Mesenchymal stem cell (in vitro differentiated cells and primary cell): ENCODE measurements at regions not wholly inside any gene's neighbourhood (a gene's known extent, or its start where the extent isn't known, plus 50 kb on each side); places are given as distances from the start of the nearest gene placed in this dataset.

ENCODE experiments used
- DNase-seq: peaks from one replicate; pipeline ENCODE4 v3.0.0-alpha.2; 2013
- H2AFZ ChIP-seq: one replicate; pipeline ENCODE4 v1.6.1; 2013; ENCODE audit warnings: low read depth, mild to moderate bottlenecking, control low read depth, inconsistent platforms, low read length, moderate library complexity
- H2AK5ac ChIP-seq: 2 replicates; pipeline ENCODE4 v1.6.1; 2013; ENCODE audit warnings: low read length, moderate library complexity, mild to moderate bottlenecking, inconsistent platforms; ENCODE audit not compliant: severe bottlenecking
- H2BK120ac ChIP-seq: one replicate; pipeline ENCODE4 v1.6.1; 2013; ENCODE audit warnings: low read depth, mild to moderate bottlenecking, inconsistent platforms, low read length, moderate library complexity
- H2BK12ac ChIP-seq, 2 experiments: one replicate each; pipeline ENCODE4 v1.6.1; 2013; ENCODE audit warnings: inconsistent platforms in 2 of 2, low read length in 2 of 2, mild to moderate bottlenecking in 2 of 2, moderate library complexity in 2 of 2, control low read depth in 1 of 2
- H2BK15ac ChIP-seq: one replicate; pipeline ENCODE4 v1.6.1; 2013; ENCODE audit warnings: mild to moderate bottlenecking, low read depth, inconsistent platforms; ENCODE audit not compliant: poor library complexity, severe bottlenecking
- H2BK5ac ChIP-seq: 2 replicates; pipeline ENCODE4 v1.6.1; 2013; ENCODE audit warnings: low read depth, mild to moderate bottlenecking, low read length, control low read depth, inconsistent platforms; ENCODE audit not compliant: poor library complexity, severe bottlenecking
- H3K14ac ChIP-seq, 2 experiments: one replicate each; pipeline ENCODE4 v1.6.1; 2013; ENCODE audit warnings: inconsistent platforms in 2 of 2, low read length in 2 of 2, control low read depth in 1 of 2, mild to moderate bottlenecking in 1 of 2, moderate library complexity in 1 of 2
- H3K18ac ChIP-seq, 2 experiments: one replicate each; pipeline ENCODE4 v1.6.1; 2013; ENCODE audit warnings: inconsistent platforms in 2 of 2, low read length in 2 of 2, control low read depth in 1 of 2, low read depth in 1 of 2, mild to moderate bottlenecking in 1 of 2
- H3K23ac ChIP-seq, 2 experiments: one replicate each; pipeline ENCODE4 v1.6.1; 2013; ENCODE audit warnings: inconsistent platforms in 2 of 2, low read length in 2 of 2, mild to moderate bottlenecking in 2 of 2, moderate library complexity in 2 of 2, control low read depth in 1 of 2
- H3K27ac ChIP-seq: 2 replicates; pipeline ENCODE4 v1.5.1; 2013; ENCODE audit warnings: mild to moderate bottlenecking, moderate library complexity, low read length, control low read depth, inconsistent platforms; ENCODE audit not compliant: poor library complexity, severe bottlenecking
- H3K27me3 ChIP-seq, 2 experiments: 2 replicates each; pipeline versions ENCODE4 v1.6.1 to v1.7.0; 2013; ENCODE audit warnings: low read length in 2 of 2, mild to moderate bottlenecking in 2 of 2, moderate library complexity in 2 of 2, control low read depth in 1 of 2, inconsistent platforms in 1 of 2; ENCODE audit not compliant: control insufficient read depth in 1 of 2, insufficient read depth in 1 of 2
- H3K36me3 ChIP-seq, 2 experiments: 2 replicates each; pipeline versions ENCODE4 v1.6.1 to v1.7.0; 2013; ENCODE audit warnings: low read length in 2 of 2, control low read depth in 1 of 2, inconsistent platforms in 1 of 2, low read depth in 1 of 2, mild to moderate bottlenecking in 1 of 2; ENCODE audit not compliant: insufficient read depth in 2 of 2, control insufficient read depth in 1 of 2
- H3K4ac ChIP-seq, 2 experiments: one replicate each; pipeline ENCODE4 v1.6.1; 2013; ENCODE audit warnings: inconsistent platforms in 2 of 2, low read length in 2 of 2, mild to moderate bottlenecking in 2 of 2, moderate library complexity in 2 of 2, control low read depth in 1 of 2, low read depth in 1 of 2
- H3K4me1 ChIP-seq: 2 replicates; pipeline ENCODE4 v1.6.1; 2013; ENCODE audit warnings: low read depth, low read length, control low read depth; ENCODE audit not compliant: control insufficient read depth, insufficient read depth
- H3K4me2 ChIP-seq: 2 replicates; pipeline ENCODE4 v1.6.1; 2013; ENCODE audit warnings: low read length, mild to moderate bottlenecking, inconsistent platforms; ENCODE audit not compliant: poor library complexity, severe bottlenecking
- H3K4me3 ChIP-seq, 2 experiments: 2 replicates each; pipeline versions ENCODE4 v1.5.1 to v1.7.0; 2013; ENCODE audit warnings: low read length in 2 of 2, mild to moderate bottlenecking in 2 of 2, control low read depth in 1 of 2, low read depth in 1 of 2; ENCODE audit not compliant: insufficient read depth in 1 of 2
- H3K79me1 ChIP-seq: replicated peaks from 2 replicates; pipeline ENCODE4 v1.6.1; 2013; ENCODE audit warnings: mild to moderate bottlenecking, control low read depth, low read length, inconsistent platforms; ENCODE audit not compliant: poor library complexity, severe bottlenecking
- H3K9ac ChIP-seq: 2 replicates; pipeline ENCODE4 v1.7.0; 2013; ENCODE audit warnings: mild to moderate bottlenecking, low read length, moderate library complexity
- H3K9me3 ChIP-seq: 2 replicates; pipeline ENCODE4 v1.7.0; 2013; ENCODE audit warnings: mild to moderate bottlenecking, low read length; ENCODE audit not compliant: control insufficient read depth
- H4K8ac ChIP-seq: one replicate; pipeline ENCODE4 v1.6.1; 2013; ENCODE audit warnings: inconsistent platforms, mild to moderate bottlenecking, low read length, moderate library complexity
- H4K91ac ChIP-seq: one replicate; pipeline ENCODE4 v1.6.1; 2013; ENCODE audit warnings: mild to moderate bottlenecking, low read length, inconsistent platforms
- WGBS: methylation state at CpG from one replicate; pipeline ENCODE4 v1.1.7; 2013; ENCODE audit warnings: mixed read lengths; 5-methylcytosine and 5-hydroxymethylcytosine counted together

DNA sequence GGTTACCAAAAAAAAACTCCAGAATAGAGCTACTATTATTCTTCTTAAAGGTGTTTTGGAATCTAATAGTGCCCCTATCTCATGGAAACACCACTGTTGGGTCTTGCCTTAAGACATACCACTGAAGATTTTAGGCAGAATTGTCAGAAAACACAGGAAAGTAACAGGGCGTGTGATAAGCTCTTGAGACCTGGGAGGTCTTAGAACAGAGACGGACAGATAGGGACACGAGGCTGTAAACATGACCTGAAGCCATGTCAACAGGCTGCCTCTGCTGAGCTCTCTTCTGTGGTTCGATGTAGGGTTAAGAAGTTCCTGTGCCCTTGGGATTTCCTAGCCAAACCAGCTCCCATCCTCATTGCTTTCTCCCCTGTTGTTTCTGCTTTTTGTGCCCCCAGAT lies 69.3 kb downstream of the CTSL start:
- H3K4ac ChIP-seq: no peak overlapping the region
- H3K18ac ChIP-seq: no peak overlapping the region
- H3K79me1 ChIP-seq: no peaks in the 10 kb centered on the region
- no peak overlapping the region for H2AK5ac ChIP-seq
- peaks cover 0 to 8% of the 10 kb centered on the region in 2 experiments for H3K27me3 ChIP-seq
- H3K9me3 ChIP-seq: no peaks in the 10 kb centered on the region
- H4K8ac ChIP-seq: no peak overlapping the region
- H2AFZ ChIP-seq: no peak overlapping the region
- no peak overlapping the region for H2BK120ac ChIP-seq
- H3K4me1 ChIP-seq: peaks cover 5% of the 10 kb centered on the region
- no peak overlapping the region for H2BK12ac ChIP-seq
- no peak overlapping the region for H3K23ac ChIP-seq
- 43% methylated on average over 3 of the region's 4 CpGs for WGBS
- no peak overlapping the region for H4K91ac ChIP-seq
- H3K9ac ChIP-seq: no peak overlapping the region
- H3K14ac ChIP-seq: no peak overlapping the region
- DNase-seq: no peak
- H2BK5ac ChIP-seq: no peak overlapping the region
- H3K4me3 ChIP-seq: no peak overlapping the region
- H3K36me3 ChIP-seq: no peaks in the 10 kb centered on the region
- H3K27ac ChIP-seq: no peak overlapping the region
- no peak overlapping the region for H2BK15ac ChIP-seq
- no peak overlapping the region for H3K4me2 ChIP-seq

DNA sequence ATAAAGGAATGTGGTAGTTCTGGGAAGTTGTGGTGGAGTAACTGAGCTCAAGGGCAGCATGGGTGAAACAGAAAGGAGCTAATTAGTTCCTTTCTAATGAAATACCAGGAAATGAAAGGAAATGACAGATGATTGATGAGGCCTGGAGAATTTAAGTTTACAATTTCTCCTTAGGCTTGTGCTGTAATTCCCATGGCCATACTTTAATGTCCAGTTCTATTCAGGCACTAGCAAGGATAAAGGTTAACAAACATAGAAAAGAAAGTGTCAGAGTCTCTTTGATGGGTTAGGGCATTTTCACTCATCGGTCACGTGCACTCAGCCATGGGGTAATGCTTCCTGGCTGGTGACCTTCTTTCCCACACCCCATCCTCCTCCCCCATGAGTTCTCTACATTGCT lies 70.3 kb downstream of the CTSL start:
- Histone ChIP-seq H2BK120ac (no peak overlapping the region), H3K14ac (no peak overlapping the region), H3K4ac (no peak overlapping the region), H2BK12ac (peak overlapping the region in 1 of 2 experiments; percentile 28), H3K9ac (no peak overlapping the region), H2AK5ac (no peak overlapping the region), H3K18ac (no peak overlapping the region), H3K27ac (no peak overlapping the region), H3K4me2 (no peak overlapping the region), H2BK15ac (no peak overlapping the region), H3K4me3 (no peak overlapping the region), H3K4me1 (peaks cover 5% of the 10 kb centered on the region), H2BK5ac (no peak overlapping the region), H3K36me3 (no peaks in the 10 kb centered on the region), H4K91ac (no peak overlapping the region), H3K23ac (no peak overlapping the region), H3K27me3 (peaks cover 0 to 13% of the 10 kb centered on the region in 2 experiments), H3K9me3 (no peaks in the 10 kb centered on the region), H4K8ac (peak overlapping the region; percentile 33), H2AFZ (no peak overlapping the region), H3K79me1 (no peaks in the 10 kb centered on the region)
- WGBS: 83% methylated on average over 2 of the region's 2 CpGs
- no peak for DNase-seq

DNA sequence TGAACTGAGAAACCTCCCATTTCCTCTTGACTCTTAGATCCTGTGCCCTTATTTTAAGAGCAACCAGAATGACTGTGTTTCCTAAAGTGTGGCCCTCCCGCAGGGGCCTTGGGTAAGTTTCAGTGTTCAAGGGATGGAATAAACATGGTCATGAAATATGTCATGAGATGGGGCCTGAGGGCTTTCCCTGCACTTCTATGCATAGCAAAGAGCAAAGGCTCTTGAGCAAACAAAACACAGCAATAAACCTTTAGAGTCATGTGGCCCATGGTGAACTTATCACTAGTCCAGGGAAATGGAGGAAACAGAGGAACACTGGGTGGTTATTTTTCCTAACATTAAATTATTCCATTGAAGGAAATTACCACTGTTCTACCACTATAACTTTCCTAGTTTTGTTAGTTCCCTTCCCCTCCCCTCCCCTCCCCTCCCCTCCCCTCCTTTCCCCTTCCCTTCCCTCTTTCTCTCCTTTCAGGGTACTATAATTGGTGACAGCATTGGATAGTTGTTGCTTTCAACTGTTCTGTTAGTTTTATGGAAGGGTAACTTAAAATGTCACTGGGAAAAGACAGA lies 72.4 kb downstream of the CTSL start:
- Histone ChIP-seq H3K9me3 (no peaks in the 10 kb centered on the region), H3K27me3 (peaks cover 0 to 22% of the 10 kb centered on the region in 2 experiments), H3K9ac (no peak overlapping the region), H2AFZ (no peak overlapping the region), H2BK120ac (no peak overlapping the region), H3K4me3 (no peak overlapping the region), H2AK5ac (no peak overlapping the region), H3K4me1 (peaks cover 2% of the 10 kb centered on the region), H3K14ac (no peak overlapping the region), H3K36me3 (no peaks in the 10 kb centered on the region), H2BK12ac (no peak overlapping the region), H4K91ac (no peak overlapping the region), H3K23ac (no peak overlapping the region), H3K18ac (no peak overlapping the region), H3K27ac (no peak overlapping the region), H3K79me1 (no peaks in the 10 kb centered on the region), H3K4me2 (no peak overlapping the region), H4K8ac (no peak overlapping the region), H2BK15ac (no peak overlapping the region), H2BK5ac (no peak overlapping the region), H3K4ac (no peak overlapping the region)
- WGBS: 67% methylated on average over 1 of the region's 1 CpG
- peak; percentile 24 for DNase-seq

DNA sequence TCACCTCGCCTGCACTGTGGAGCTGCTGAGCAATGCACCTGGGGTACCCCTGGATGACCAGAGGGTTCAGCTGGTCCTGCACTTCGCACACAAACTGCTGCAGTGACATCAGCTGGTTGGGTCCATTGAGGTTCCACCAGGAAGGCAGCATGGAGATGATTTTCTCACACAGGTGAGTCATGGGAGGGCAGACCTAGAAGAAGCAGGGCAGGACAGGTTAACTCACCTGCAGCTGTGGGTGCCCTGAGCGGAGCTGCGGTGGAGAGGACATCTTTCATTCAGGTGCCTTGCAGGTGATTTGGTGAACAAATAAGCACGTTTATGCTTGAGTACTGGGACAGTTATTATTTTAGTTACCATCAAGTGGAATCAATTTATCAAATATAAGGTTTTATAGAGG lies 73.6 kb downstream of the CTSL start:
- no peak overlapping the region for H3K4me2 ChIP-seq

More for the DNA sequence above, 73.6 kb downstream of the CTSL start:
- WGBS: 87% methylated on average over 4 of the region's 5 CpGs
- Histone ChIP-seq H4K8ac (no peak overlapping the region), H3K27ac (no peak overlapping the region), H3K27me3 (peaks cover 0 to 25% of the 10 kb centered on the region in 2 experiments), H3K9ac (no peak overlapping the region), H2BK12ac (peak overlapping the region in 1 of 2 experiments; percentile 72), H3K4ac (no peak overlapping the region), H3K36me3 (no peaks in the 10 kb centered on the region), H2BK5ac (no peak overlapping the region), H2AK5ac (no peak overlapping the region), H2BK15ac (no peak overlapping the region), H3K4me3 (no peak overlapping the region), H3K23ac (no peak overlapping the region), H3K9me3 (no peaks in the 10 kb centered on the region), H2BK120ac (no peak overlapping the region), H2AFZ (no peak overlapping the region), H3K14ac (peak overlapping the region in 1 of 2 experiments; percentile 45), H4K91ac (peak overlapping the region; percentile 47), H3K79me1 (no peaks in the 10 kb centered on the region), H3K4me1 (no peaks in the 10 kb centered on the region), H3K18ac (peak overlapping the region in 1 of 2 experiments; percentile 4)
- DNase-seq: no peak
